NT2/D1 (cell line): ENCODE measurements at regions not wholly inside any gene's neighbourhood (a gene's known extent, or its start where the extent isn't known, plus 50 kb on each side); places are given as distances from the start of the nearest gene placed in this dataset.

Experiments
- SUZ12 ChIP-seq: IDR thresholded peaks from 2 replicates; pipeline ENCODE4 v1.6.1; 2011; ENCODE audit not compliant: insufficient read length, insufficient read depth; ENCODE audit errors: extremely low read depth
- YY1 ChIP-seq: IDR thresholded peaks from 2 replicates; pipeline ENCODE4 v1.6.1; 2011; ENCODE audit not compliant: insufficient read length, insufficient read depth
- ZNF274 ChIP-seq: IDR thresholded peaks from 2 replicates; pipeline ENCODE4 v1.6.1; 2011; ENCODE audit warnings: mild to moderate bottlenecking, low read depth, low read length

DNA sequence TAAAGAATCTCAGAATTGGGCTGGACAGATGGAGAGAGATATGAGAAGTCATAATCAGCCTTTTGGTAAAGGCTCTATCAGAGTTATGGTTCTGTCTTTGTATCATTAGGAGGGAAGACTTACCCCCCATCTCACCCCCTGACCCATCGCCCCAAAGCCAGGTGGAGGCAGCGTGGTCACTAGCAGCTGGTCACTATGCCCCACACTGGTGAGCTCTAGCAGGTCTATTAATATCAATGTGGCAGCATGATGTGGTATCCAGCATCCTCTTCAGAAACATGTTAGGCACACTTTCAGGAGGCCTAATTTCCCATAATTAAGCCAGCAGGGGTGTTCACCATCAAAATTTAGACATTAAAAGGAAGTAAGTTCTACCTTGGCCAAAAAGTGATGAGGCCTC lies 183.8 kb upstream of the COX10 start:
- no peak for TF ChIP-seq SUZ12
- TF ChIP-seq YY1 = no peak
- no peak for TF ChIP-seq ZNF274
